T-helper 1 cell treated with Interleukin-12 subunit alpha and Interleukin-12 subunit beta and Interleukin-4 antibody, amounts not matched to agents 30 μg/mL and 1 μg/mL, for 36 hours (primary cell): ENCODE measurements at regions not wholly inside any gene's neighbourhood (a gene's known extent, or its start where the extent isn't known, plus 50 kb on each side); places are given as distances from the start of the nearest gene placed in this dataset.

Experiments used
- H3K27ac Mint-ChIP-seq: one replicate; pipeline ENCODE4 v1.8.0; 2021; ENCODE audit warnings: mild to moderate bottlenecking, mixed read lengths
- H3K27me3 Mint-ChIP-seq: one replicate; pipeline ENCODE4 v1.8.0; 2021; ENCODE audit warnings: low read depth, mixed read lengths
- H3K36me3 Mint-ChIP-seq: one replicate; pipeline ENCODE4 v1.8.0; 2021; ENCODE audit warnings: low read depth, mixed read lengths
- H3K4me1 Mint-ChIP-seq: one replicate; pipeline ENCODE4 v1.8.0; 2021; ENCODE audit warnings: low read depth, mixed read lengths
- H3K4me3 Mint-ChIP-seq: one replicate; pipeline ENCODE4 v1.8.0; 2021; ENCODE audit warnings: mild to moderate bottlenecking, moderate library complexity, mixed read lengths
- H3K9me3 Mint-ChIP-seq: one replicate; pipeline ENCODE4 v1.8.0; 2021; ENCODE audit warnings: mixed read lengths

- H3K4me3 Mint-ChIP-seq: no peak overlapping the region
- no peaks in the 10 kb centered on the region for H3K4me1 Mint-ChIP-seq
- no peaks in the 10 kb centered on the region for H3K36me3 Mint-ChIP-seq
- H3K27me3 Mint-ChIP-seq: peaks cover 24% of the 10 kb centered on the region
- H3K27ac Mint-ChIP-seq: no peak overlapping the region
- no peaks in the 10 kb centered on the region for H3K9me3 Mint-ChIP-seq
These were observed 191.9 kb downstream of the MDFIC start for GRCh38 chr7:115113776-115114175.

GRCh38 chr7:115113131-115113530 is 191.2 kb downstream of the MDFIC start:
- Mint-ChIP-seq H3K36me3 (no peaks in the 10 kb centered on the region), H3K9me3 (no peaks in the 10 kb centered on the region), H3K27me3 (peaks cover 24% of the 10 kb centered on the region), H3K4me1 (no peaks in the 10 kb centered on the region), H3K27ac (no peak overlapping the region), H3K4me3 (no peak overlapping the region)

DNA sequence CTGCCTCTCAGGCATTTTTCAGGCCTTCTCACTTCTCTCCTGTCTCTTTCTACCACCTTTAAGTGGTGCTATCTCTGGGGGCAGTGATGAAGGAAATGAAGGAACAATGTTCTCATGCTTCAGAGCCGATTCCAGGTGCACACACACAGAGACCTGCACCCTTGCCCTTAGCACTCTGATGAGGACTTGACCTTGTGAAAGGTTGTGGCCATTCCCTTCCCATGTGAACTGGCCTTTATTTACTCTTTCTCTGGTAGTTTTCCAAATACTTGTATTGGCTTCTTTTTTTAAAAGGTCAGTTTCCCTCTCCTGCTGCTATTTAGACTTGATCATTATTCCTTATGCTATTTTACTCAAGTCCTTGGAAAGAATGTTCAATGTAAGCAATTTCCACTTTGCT is 188.6 kb downstream of the MDFIC start:
- Mint-ChIP-seq H3K9me3 (peaks cover 4% of the 10 kb centered on the region), H3K27me3 (peaks cover 19% of the 10 kb centered on the region), H3K27ac (no peak overlapping the region), H3K4me1 (no peaks in the 10 kb centered on the region), H3K36me3 (no peaks in the 10 kb centered on the region), H3K4me3 (no peak overlapping the region)

DNA sequence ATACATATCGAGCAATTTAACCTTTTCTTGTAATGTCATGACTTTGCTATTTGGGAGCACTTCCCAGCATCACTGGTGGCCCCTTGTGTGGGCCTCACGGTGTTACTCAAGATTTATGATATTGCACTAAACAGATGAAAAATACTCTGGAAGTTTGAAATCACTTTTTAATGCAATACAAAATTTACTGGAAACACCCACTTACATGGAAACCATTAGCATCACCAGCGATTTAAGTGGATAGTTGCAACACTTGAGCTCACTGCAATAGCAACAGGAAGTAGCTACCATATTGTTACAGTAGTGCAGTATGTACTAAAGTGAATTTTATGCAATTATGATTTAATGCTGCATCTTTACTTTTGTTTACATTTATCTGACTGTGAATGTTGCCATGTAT is 184.4 kb downstream of the MDFIC start:
- H3K36me3 Mint-ChIP-seq: no peaks in the 10 kb centered on the region
- H3K9me3 Mint-ChIP-seq: peaks cover 4% of the 10 kb centered on the region
- H3K4me3 Mint-ChIP-seq: no peak overlapping the region
- no peak overlapping the region for H3K27ac Mint-ChIP-seq
- no peaks in the 10 kb centered on the region for H3K4me1 Mint-ChIP-seq
- peaks cover 6% of the 10 kb centered on the region for H3K27me3 Mint-ChIP-seq

DNA sequence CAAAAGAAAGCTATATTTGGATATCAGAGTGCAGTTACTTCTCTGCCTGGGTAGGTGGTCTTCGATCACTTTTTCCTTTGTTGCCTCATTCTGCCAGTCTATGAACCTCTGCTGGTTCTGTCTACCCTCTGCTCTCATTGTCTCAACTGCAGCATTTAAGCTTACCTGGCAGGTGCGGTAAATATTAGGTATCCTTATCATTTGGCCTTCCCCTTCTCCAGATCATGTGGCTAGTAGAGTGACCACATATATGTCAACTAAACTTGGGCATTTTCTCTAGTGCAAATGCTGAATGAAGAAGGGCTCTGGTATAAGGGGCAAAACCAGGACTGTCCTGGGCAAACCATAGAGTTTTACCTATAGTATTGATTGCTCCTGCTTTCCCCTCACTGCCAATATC is 180.8 kb downstream of the MDFIC start:
- peaks cover 4% of the 10 kb centered on the region for H3K9me3 Mint-ChIP-seq
- H3K4me3 Mint-ChIP-seq: no peak overlapping the region
- no peaks in the 10 kb centered on the region for H3K36me3 Mint-ChIP-seq
- no peak overlapping the region for H3K27ac Mint-ChIP-seq
- peaks cover 3% of the 10 kb centered on the region for H3K27me3 Mint-ChIP-seq
- H3K4me1 Mint-ChIP-seq: no peaks in the 10 kb centered on the region

DNA sequence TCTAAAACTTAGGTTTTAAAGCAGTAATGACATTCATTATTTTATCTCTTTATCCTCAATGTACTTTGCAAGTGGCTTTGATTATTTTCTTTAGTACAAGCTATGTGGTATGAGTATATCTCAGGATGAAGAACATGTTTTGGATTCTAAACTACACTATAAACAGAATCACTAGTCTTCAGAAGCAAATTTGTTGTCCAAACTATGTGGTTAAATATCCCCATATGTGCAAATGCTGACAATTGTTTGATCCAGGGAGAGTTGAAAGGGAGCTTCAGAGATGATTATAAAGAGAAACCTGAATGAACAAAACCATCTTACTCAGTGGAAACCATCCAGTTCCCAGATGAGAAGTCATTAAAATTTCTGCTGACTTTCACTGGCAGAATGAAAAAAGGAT is 179.3 kb downstream of the MDFIC start:
- Mint-ChIP-seq H3K4me3 (no peak overlapping the region), H3K4me1 (no peaks in the 10 kb centered on the region), H3K27me3 (peaks cover 3% of the 10 kb centered on the region), H3K27ac (no peak overlapping the region), H3K9me3 (no peaks in the 10 kb centered on the region), H3K36me3 (no peaks in the 10 kb centered on the region)

DNA sequence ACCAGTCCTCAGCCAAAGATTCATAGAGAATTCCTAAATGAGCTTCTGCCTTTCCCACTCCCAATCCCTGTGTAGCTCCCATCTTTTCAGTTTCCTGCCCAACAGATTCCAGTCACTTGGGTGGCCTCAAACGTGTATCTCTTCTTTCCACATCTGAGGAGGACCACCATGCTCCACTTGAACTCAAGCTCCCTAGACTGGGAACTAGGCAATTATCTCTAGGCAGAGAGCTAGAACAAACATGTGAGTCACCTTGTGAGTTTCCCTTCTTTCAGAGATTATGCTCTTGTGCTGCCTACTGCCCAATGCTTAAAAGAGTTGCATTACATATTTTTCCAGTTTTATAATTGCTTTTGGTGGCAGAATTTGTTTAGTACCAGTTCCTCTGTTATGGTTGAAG is 178.0 kb downstream of the MDFIC start:
- no peaks in the 10 kb centered on the region for H3K36me3 Mint-ChIP-seq
- H3K4me3 Mint-ChIP-seq: no peak overlapping the region
- H3K9me3 Mint-ChIP-seq: no peaks in the 10 kb centered on the region
- H3K27ac Mint-ChIP-seq: no peak overlapping the region
- no peaks in the 10 kb centered on the region for H3K4me1 Mint-ChIP-seq
- peaks cover 6% of the 10 kb centered on the region for H3K27me3 Mint-ChIP-seq

DNA sequence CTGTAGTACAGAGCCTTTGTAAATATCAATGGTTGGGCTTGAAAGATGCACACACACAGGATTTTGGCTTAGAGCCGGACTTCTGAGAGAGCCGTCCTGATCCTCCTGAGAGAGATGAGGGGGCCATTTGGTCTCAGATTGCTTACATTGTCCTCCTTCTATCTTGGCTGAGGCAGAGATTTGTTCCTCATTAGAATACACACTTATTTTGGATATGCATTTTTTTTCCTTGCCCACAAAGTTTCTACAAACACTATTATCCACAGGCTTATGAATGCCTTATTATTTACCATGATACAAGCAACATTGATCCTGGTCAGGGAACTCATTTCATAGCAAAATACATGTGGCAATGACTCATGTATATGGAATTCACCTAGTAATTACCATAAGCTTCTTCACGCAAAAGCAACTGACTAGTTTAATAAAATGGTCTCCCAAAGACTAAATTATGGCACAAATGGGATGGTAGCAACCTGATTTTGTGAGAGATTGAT is 175.3 kb downstream of the MDFIC start:
- H3K36me3 Mint-ChIP-seq: no peaks in the 10 kb centered on the region
- H3K4me1 Mint-ChIP-seq: peaks cover 3% of the 10 kb centered on the region
- no peak overlapping the region for H3K4me3 Mint-ChIP-seq
- no peak overlapping the region for H3K27ac Mint-ChIP-seq
- peaks cover 7% of the 10 kb centered on the region for H3K27me3 Mint-ChIP-seq
- no peaks in the 10 kb centered on the region for H3K9me3 Mint-ChIP-seq

DNA sequence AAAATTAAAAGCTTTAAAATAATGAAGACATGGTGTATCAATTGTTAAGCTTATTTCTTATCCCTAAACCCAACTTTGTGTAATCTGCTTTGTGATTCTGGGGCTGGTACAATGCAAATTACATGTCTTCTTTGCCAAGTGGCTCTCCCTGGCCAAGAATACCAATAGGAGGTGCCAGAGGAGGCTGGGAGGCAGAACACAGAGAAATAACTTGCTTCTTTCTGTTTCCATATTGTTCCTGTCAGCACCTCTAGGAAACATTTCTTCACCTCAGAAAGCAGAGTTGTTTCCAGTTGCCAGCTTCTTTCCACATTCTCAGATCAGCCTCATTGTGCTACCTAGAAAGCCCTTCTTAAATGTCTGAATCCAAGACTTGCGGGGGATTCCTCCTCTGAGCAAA is 174.4 kb downstream of the MDFIC start:
- Mint-ChIP-seq H3K27me3 (peaks cover 7% of the 10 kb centered on the region), H3K27ac (no peak overlapping the region), H3K4me3 (no peak overlapping the region), H3K4me1 (peaks cover 3% of the 10 kb centered on the region), H3K9me3 (no peaks in the 10 kb centered on the region), H3K36me3 (no peaks in the 10 kb centered on the region)

DNA sequence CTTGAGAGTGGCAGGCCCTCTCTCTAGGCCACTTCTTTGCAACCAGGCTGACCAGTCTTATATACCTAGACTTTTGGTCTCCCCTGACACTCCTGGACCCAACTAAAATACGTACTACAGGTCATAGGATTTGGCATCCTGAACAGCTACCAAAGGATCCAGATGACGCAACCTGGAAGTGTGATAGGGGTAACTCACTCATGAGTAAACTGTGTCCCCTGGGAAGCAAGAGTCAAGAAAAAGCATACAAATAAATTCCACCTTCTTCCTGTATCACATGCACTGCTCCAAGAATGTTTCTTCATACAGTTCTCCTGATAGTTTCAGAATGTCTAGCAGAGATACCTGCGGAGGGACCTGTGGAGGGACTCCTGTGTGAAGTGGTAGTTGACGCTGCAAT is 172.3 kb downstream of the MDFIC start:
- Mint-ChIP-seq H3K4me3 (no peak overlapping the region), H3K36me3 (no peaks in the 10 kb centered on the region), H3K4me1 (peaks cover 3% of the 10 kb centered on the region), H3K27ac (no peak overlapping the region), H3K9me3 (no peaks in the 10 kb centered on the region), H3K27me3 (peaks cover 3% of the 10 kb centered on the region)

DNA sequence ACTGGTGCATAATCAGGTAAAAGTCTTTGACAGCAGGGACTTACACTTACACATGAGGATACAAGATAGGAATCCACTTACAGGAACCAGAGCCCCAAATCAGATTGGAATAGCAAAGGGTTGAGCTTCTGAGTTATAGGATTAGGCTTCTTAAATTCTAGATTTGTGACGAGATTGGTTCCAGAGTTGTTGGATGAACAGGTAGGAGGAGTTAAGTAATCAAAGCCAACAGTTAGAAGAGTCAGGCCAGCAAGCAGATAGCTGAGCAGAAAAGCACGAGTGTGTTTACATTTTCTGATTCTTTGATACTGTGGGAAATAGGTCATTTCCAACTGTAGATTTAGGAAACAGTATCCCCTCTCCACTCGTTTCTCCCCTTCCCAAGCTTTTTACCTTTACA is 167.0 kb downstream of the MDFIC start:
- Mint-ChIP-seq H3K27me3 (no peaks in the 10 kb centered on the region), H3K4me1 (no peaks in the 10 kb centered on the region), H3K9me3 (peaks cover under 1% of the 10 kb centered on the region), H3K27ac (no peak overlapping the region), H3K4me3 (no peak overlapping the region), H3K36me3 (no peaks in the 10 kb centered on the region)

DNA sequence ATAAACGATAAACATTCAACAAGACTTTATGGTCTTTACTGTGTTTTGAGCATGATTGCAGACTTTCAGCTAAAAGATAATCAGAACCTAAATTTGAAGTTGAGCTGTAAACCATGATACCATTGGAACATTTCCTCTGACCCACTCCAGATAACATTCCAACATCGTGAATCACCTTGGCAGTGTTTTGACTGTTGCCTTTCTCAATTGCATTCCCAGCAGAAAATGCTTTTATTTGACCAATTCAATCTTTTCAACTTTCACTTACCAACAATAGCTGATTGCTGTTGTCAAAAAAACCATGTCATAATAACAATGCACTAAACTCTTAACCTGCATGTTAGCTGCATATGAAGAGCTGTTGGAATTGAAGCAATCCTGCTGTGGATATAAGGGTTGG is 165.5 kb downstream of the MDFIC start:
- no peak overlapping the region for H3K4me3 Mint-ChIP-seq
- H3K27me3 Mint-ChIP-seq: no peaks in the 10 kb centered on the region
- H3K9me3 Mint-ChIP-seq: peaks cover 4% of the 10 kb centered on the region
- no peak overlapping the region for H3K27ac Mint-ChIP-seq
- H3K4me1 Mint-ChIP-seq: no peaks in the 10 kb centered on the region
- H3K36me3 Mint-ChIP-seq: no peaks in the 10 kb centered on the region

DNA sequence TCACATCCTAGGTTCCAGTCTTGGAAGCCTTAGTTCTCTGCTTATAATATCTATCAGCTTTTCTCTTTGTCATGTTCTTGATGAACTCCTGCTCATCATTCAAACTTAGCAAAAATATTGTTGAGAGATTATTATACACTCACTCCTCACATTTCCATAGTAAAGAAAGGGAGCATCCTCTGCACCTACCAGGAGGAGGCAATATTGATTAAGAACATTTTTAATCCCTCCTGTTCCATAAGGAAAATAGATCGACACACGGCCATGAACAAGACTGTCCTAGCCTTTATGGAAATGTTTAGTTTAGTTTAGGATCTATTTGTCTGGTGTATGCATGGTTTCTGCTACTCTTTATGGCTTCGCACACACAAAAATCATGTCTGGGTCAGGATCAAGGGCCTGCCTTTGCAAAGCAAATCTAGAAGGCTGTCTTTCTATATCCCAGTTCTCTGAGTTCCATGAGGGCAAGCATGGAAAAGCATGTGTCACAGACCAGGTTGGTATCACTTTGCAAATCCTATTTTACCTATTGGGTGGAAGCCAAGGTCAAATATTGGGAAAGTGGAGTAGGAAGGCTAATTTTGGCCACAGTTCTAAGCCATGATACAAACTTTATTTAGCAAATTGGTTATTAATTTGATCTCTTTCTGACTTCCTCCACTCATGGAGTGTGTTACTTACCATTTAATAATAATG is 164.4 kb downstream of the MDFIC start:
- Mint-ChIP-seq H3K4me1 (no peaks in the 10 kb centered on the region), H3K27ac (no peak overlapping the region), H3K4me3 (no peak overlapping the region), H3K9me3 (peaks cover 4% of the 10 kb centered on the region), H3K36me3 (no peaks in the 10 kb centered on the region), H3K27me3 (no peaks in the 10 kb centered on the region)

DNA sequence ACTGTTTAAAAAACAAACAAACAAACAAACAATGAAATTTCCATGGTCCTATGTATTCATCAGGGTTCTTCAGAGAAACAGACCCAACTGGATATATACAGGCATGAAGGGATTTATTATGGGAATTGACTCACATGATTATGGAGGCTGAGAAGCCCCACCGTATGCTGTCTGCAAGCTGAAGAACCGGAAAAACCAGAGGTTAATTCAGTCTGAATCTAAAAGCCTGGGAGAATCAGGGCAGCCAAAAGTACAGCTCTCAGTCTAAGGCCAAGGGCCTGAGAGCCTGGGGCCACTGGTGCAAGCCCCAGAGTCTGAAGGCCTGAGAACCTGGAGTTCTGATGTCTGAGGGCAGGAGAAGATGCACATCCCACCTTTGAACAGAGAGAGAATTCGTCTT is 163.5 kb downstream of the MDFIC start:
- no peak overlapping the region for H3K4me3 Mint-ChIP-seq
- H3K4me1 Mint-ChIP-seq: no peaks in the 10 kb centered on the region
- no peak overlapping the region for H3K27ac Mint-ChIP-seq

GRCh38 chr7:115083935-115084334 is 162.0 kb downstream of the MDFIC start:
- Mint-ChIP-seq H3K4me1 (no peaks in the 10 kb centered on the region), H3K27ac (no peak overlapping the region), H3K4me3 (no peak overlapping the region), H3K27me3 (peaks cover 10% of the 10 kb centered on the region), H3K9me3 (peaks cover 4% of the 10 kb centered on the region), H3K36me3 (no peaks in the 10 kb centered on the region)

More for the DNA sequence above, 163.5 kb downstream of the MDFIC start:
- Mint-ChIP-seq H3K9me3 (peaks cover 4% of the 10 kb centered on the region), H3K27me3 (no peaks in the 10 kb centered on the region), H3K36me3 (no peaks in the 10 kb centered on the region)

GRCh38 chr7:115081772-115082171 is 159.9 kb downstream of the MDFIC start:
- Mint-ChIP-seq H3K36me3 (no peaks in the 10 kb centered on the region), H3K27me3 (peaks cover 10% of the 10 kb centered on the region), H3K27ac (no peak overlapping the region), H3K4me1 (no peaks in the 10 kb centered on the region), H3K9me3 (peaks cover 4% of the 10 kb centered on the region), H3K4me3 (no peak overlapping the region)
